H9 (cell line): ENCODE measurements at regions not wholly inside any gene's neighbourhood (a gene's known extent, or its start where the extent isn't known, plus 50 kb on each side); places are given as distances from the start of the nearest gene placed in this dataset.

ENCODE experiments used
- DNase-seq: peaks from one replicate; pipeline ENCODE4 v3.0.0-alpha.2; 2017
- H2AFZ ChIP-seq: one replicate; pipeline ENCODE4 v1.6.1; 2013; ENCODE audit warnings: mild to moderate bottlenecking, low read length, control low read depth, moderate library complexity
- H2AK5ac ChIP-seq: 2 replicates; pipeline ENCODE4 v1.6.1; 2013; ENCODE audit warnings: low read length, control low read depth, mixed read lengths; ENCODE audit not compliant: insufficient read length
- H2BK120ac ChIP-seq: one replicate; pipeline ENCODE4 v1.6.1; 2013; ENCODE audit warnings: low read depth, mild to moderate bottlenecking, low read length, control low read depth, inconsistent platforms; ENCODE audit not compliant: poor library complexity, severe bottlenecking
- H2BK12ac ChIP-seq: 2 replicates; pipeline ENCODE4 v1.6.1; 2013; ENCODE audit warnings: low read length, control low read depth, mixed read lengths, low read depth; ENCODE audit not compliant: insufficient read length
- H2BK15ac ChIP-seq: 2 replicates; pipeline ENCODE4 v1.6.1; 2013; ENCODE audit warnings: low read depth, low read length, control low read depth
- H2BK20ac ChIP-seq: one replicate; pipeline ENCODE4 v1.6.1; 2013; ENCODE audit warnings: low read depth, mild to moderate bottlenecking, low read length, control low read depth, inconsistent platforms; ENCODE audit not compliant: poor library complexity, severe bottlenecking
- H2BK5ac ChIP-seq: 2 replicates; pipeline ENCODE4 v1.6.1; 2013; ENCODE audit warnings: low read length, control low read depth, mixed read lengths; ENCODE audit not compliant: insufficient read length
- H3K14ac ChIP-seq: 2 replicates; pipeline ENCODE4 v1.6.1; 2013; ENCODE audit warnings: low read length, control low read depth; ENCODE audit not compliant: insufficient read depth
- H3K18ac ChIP-seq: 2 replicates; pipeline ENCODE4 v1.6.1; 2013; ENCODE audit warnings: low read depth, mild to moderate bottlenecking, mixed read lengths, low read length, control low read depth; ENCODE audit not compliant: insufficient read length
- H3K23ac ChIP-seq: 2 replicates; pipeline ENCODE4 v1.6.1; 2013; ENCODE audit warnings: low read length, control low read depth, mixed read lengths, low read depth; ENCODE audit not compliant: insufficient read length
- H3K23me2 ChIP-seq: 2 replicates; pipeline ENCODE4 v1.6.1; 2013; ENCODE audit warnings: low read depth, mild to moderate bottlenecking, mixed read lengths, low read length, control low read depth; ENCODE audit not compliant: insufficient read length, poor library complexity, severe bottlenecking
- H3K27ac ChIP-seq: 2 replicates; pipeline ENCODE4 v1.5.1; 2013; ENCODE audit warnings: low read length, control low read depth, mixed read lengths, low read depth; ENCODE audit not compliant: insufficient read length
- H3K27me3 ChIP-seq: 2 replicates; pipeline ENCODE4 v1.6.1; 2013; ENCODE audit warnings: low read length, control low read depth, inconsistent platforms; ENCODE audit not compliant: insufficient read depth
- H3K4ac ChIP-seq: 2 replicates; pipeline ENCODE4 v1.6.1; 2013; ENCODE audit warnings: low read depth, mild to moderate bottlenecking, control low read depth, inconsistent platforms, low read length, moderate library complexity
- H3K4me1 ChIP-seq: 2 replicates; pipeline ENCODE4 v1.6.1; 2013; ENCODE audit warnings: low read length, control low read depth, inconsistent platforms; ENCODE audit not compliant: insufficient read depth
- H3K4me2 ChIP-seq: 2 replicates; pipeline ENCODE4 v1.6.1; 2013; ENCODE audit warnings: low read length, control low read depth, mixed read lengths; ENCODE audit not compliant: insufficient read length, insufficient read depth
- H3K56ac ChIP-seq: 2 replicates; pipeline ENCODE4 v1.6.1; 2013; ENCODE audit warnings: low read depth, mild to moderate bottlenecking, mixed read lengths, low read length, control low read depth; ENCODE audit not compliant: insufficient read length
- H3K79me1 ChIP-seq: 2 replicates; pipeline ENCODE4 v1.6.1; 2013; ENCODE audit warnings: low read depth, mild to moderate bottlenecking, moderate library complexity, low read length, control low read depth, inconsistent platforms; ENCODE audit not compliant: insufficient read depth, poor library complexity, severe bottlenecking
- H3K79me2 ChIP-seq: 2 replicates; pipeline ENCODE4 v1.6.1; 2013; ENCODE audit warnings: low read length, control low read depth, inconsistent platforms; ENCODE audit not compliant: insufficient read depth
- H3K9ac ChIP-seq: 2 replicates; pipeline ENCODE4 v1.6.1; 2013; ENCODE audit warnings: low read length, control low read depth, mixed read lengths; ENCODE audit not compliant: insufficient read length; ENCODE audit errors: extremely low read depth
- H3K9me3 ChIP-seq: one replicate; pipeline ENCODE4 v1.6.1; 2013; ENCODE audit warnings: low read depth, low read length, inconsistent platforms; ENCODE audit not compliant: control insufficient read depth
- H3T11ph ChIP-seq: one replicate; pipeline ENCODE4 v1.6.1; 2013; ENCODE audit warnings: mild to moderate bottlenecking, low read length, control low read depth, inconsistent platforms
- H4K20me1 ChIP-seq: one replicate; pipeline ENCODE4 v1.6.1; 2013; ENCODE audit not compliant: control insufficient read depth, insufficient read length, insufficient read depth
- H4K5ac ChIP-seq: 2 replicates; pipeline ENCODE4 v1.6.1; 2013; ENCODE audit warnings: low read depth, mild to moderate bottlenecking, mixed read lengths, low read length, control low read depth; ENCODE audit not compliant: insufficient read length
- H4K8ac ChIP-seq: replicated peaks from 2 replicates; pipeline ENCODE4 v1.6.1; 2013; ENCODE audit warnings: low read length, control low read depth, mixed read lengths, low read depth; ENCODE audit not compliant: insufficient read length
- H4K91ac ChIP-seq: 2 replicates; pipeline ENCODE4 v1.6.1; 2013; ENCODE audit warnings: low read depth, mild to moderate bottlenecking, moderate library complexity, mixed read lengths, low read length, control low read depth; ENCODE audit not compliant: insufficient read length
- H3K27ac Mint-ChIP-seq, 3 experiments: 2 replicates in 2 of 3; 3 replicates in 1 of 3; pipeline ENCODE4 v1.8.0; 2020 to 2021; ENCODE audit warnings: mixed read lengths in 3 of 3, mild to moderate bottlenecking in 1 of 3, moderate library complexity in 1 of 3
- H3K27me3 Mint-ChIP-seq: 2 replicates; pipeline ENCODE4 v1.8.0; 2021; ENCODE audit warnings: low read depth, mild to moderate bottlenecking, moderate library complexity, mixed read lengths
- H3K36me3 Mint-ChIP-seq, 3 experiments: 2 replicates in 2 of 3; 3 replicates in 1 of 3; pipeline ENCODE4 v1.8.0; 2020 to 2021; ENCODE audit warnings: low read depth in 3 of 3, mixed read lengths in 3 of 3; ENCODE audit not compliant: insufficient read depth in 1 of 3
- H3K4me1 Mint-ChIP-seq, 2 experiments: 2 replicates each; pipeline ENCODE4 v1.8.0; 2020; ENCODE audit warnings: mixed read lengths in 2 of 2
- H3K4me3 Mint-ChIP-seq, 2 experiments: 2 replicates in 1 of 2; 3 replicates in 1 of 2; pipeline ENCODE4 v1.8.0; 2020 to 2021; ENCODE audit warnings: mild to moderate bottlenecking in 2 of 2, mixed read lengths in 2 of 2, moderate library complexity in 1 of 2
- H3K9me3 Mint-ChIP-seq, 2 experiments: 2 replicates in 1 of 2; 3 replicates in 1 of 2; pipeline ENCODE4 v1.8.0; 2020; ENCODE audit warnings: mild to moderate bottlenecking in 2 of 2, mixed read lengths in 2 of 2, moderate library complexity in 1 of 2
- WGBS: extraction: QIAGEN DNeasy Blood & Tissue Kit; methylation state at CpG from one replicate; pipeline ENCODE4 v1.1.7; 2013; ENCODE audit warnings: missing lambda C conversion rate, low lambda C conversion rate, mixed read lengths; ENCODE audit not compliant: insufficient read length; ENCODE audit errors: extremely low coverage; 5-methylcytosine and 5-hydroxymethylcytosine counted together
- TF ChIP-seq, protein P1 (sequence below): fragments of 200-600 bp; sonication (generic); conservative IDR thresholded peaks from 3 replicates; pipeline ENCODE4 v1.8.0; 2021; ENCODE audit warnings: antibody characterized with exemption, mild to moderate bottlenecking

DNA sequence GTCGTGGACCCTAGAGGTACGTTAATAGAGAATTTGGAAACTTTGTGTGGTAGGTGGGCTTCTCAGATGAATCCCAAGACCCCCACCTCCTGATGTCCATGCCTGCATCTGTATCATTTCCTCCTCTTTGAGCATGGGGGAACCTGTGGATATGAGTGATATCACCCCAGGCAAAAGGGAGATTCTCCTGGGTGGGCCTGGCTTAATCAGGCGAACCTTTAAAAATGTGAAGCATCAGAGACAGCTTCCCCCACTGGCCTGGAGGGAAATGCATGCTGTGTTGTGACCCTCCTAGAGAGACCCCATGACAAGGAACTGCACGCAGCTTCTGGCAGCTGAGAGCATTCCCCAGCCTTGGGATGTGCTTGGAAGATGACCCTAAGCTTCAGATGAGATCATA lies 180.9 kb downstream of the MBOAT1 start:
- Histone ChIP-seq H2AK5ac (no peak overlapping the region), H2BK20ac (no peak overlapping the region), H2BK15ac (no peak overlapping the region), H3K23ac (no peak overlapping the region), H3K14ac (no peak overlapping the region), H3K27me3 (no peaks in the 10 kb centered on the region), H3K23me2 (no peaks in the 10 kb centered on the region), H3K18ac (no peak overlapping the region), H3K9me3 (no peaks in the 10 kb centered on the region), H2AFZ (no peak overlapping the region), H2BK12ac (no peak overlapping the region), H3K4me1 (no peaks in the 10 kb centered on the region), H3K9ac (no peak overlapping the region), H3K79me1 (no peaks in the 10 kb centered on the region), H2BK120ac (no peak overlapping the region), H2BK5ac (no peak overlapping the region), H4K8ac (no peak overlapping the region), H4K20me1 (no peaks in the 10 kb centered on the region), H4K5ac (no peak overlapping the region), H3K79me2 (no peaks in the 10 kb centered on the region), H3K27ac (no peak overlapping the region), H3K4ac (no peak overlapping the region), H3K56ac (no peak overlapping the region), H4K91ac (no peak overlapping the region), H3T11ph (no peak overlapping the region), H3K4me2 (no peak overlapping the region)
- peaks cover 16 to 20% of the 10 kb centered on the region in 2 experiments for H3K4me1 Mint-ChIP-seq
- peaks cover 0 to 6% (median 3%) of the 10 kb centered on the region in 3 experiments; a peak in 2 of 7 replicates for H3K36me3 Mint-ChIP-seq
- no peaks in the 10 kb centered on the region for H3K27me3 Mint-ChIP-seq
- peaks cover 0 to 5% of the 10 kb centered on the region in 2 experiments; a peak in 2 of 5 replicates for H3K9me3 Mint-ChIP-seq
- no peak overlapping the region for H3K4me3 Mint-ChIP-seq
- H3K27ac Mint-ChIP-seq, result no peak overlapping the region
- WGBS, result no CpG with 5 or more reads among the region's 4 CpGs
- DNase-seq, result no peak
- TF ChIP-seq, protein P1, sequence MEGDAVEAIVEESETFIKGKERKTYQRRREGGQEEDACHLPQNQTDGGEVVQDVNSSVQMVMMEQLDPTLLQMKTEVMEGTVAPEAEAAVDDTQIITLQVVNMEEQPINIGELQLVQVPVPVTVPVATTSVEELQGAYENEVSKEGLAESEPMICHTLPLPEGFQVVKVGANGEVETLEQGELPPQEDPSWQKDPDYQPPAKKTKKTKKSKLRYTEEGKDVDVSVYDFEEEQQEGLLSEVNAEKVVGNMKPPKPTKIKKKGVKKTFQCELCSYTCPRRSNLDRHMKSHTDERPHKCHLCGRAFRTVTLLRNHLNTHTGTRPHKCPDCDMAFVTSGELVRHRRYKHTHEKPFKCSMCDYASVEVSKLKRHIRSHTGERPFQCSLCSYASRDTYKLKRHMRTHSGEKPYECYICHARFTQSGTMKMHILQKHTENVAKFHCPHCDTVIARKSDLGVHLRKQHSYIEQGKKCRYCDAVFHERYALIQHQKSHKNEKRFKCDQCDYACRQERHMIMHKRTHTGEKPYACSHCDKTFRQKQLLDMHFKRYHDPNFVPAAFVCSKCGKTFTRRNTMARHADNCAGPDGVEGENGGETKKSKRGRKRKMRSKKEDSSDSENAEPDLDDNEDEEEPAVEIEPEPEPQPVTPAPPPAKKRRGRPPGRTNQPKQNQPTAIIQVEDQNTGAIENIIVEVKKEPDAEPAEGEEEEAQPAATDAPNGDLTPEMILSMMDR, result no peak
